LHCN-M2 (cell line): ENCODE measurements at regions not wholly inside any gene's neighbourhood (a gene's known extent, or its start where the extent isn't known, plus 50 kb on each side); places are given as distances from the start of the nearest gene placed in this dataset.
"Not testable (repeated sequence)": the region's sequence is repeated elsewhere in the genome, so short reads cannot be mapped to it uniquely, and the experiment has no call there.

Source experiments
- DNase-seq: peaks from one replicate; pipeline ENCODE4 v3.0.0-alpha.2; 2012; ENCODE audit warnings: low read depth

GRCh38 chr14:106235356-106236159 is 709.2 kb downstream of the TMEM121 start:
- DNase-seq, result no peak

- DNase-seq, result no peak
Observed at GRCh38 chr14:106248321-106249192, 722.2 kb downstream of the TMEM121 start.

- not testable (repeated sequence) for DNase-seq
Observed at GRCh38 chr14:106253995-106254394, 727.6 kb downstream of the TMEM121 start.

- DNase-seq, result not testable (repeated sequence)
Observed at GRCh38 chr14:106257569-106257994, 731.2 kb downstream of the TMEM121 start.

- no peak for DNase-seq
Observed at GRCh38 chr14:106268013-106268727, 741.8 kb downstream of the TMEM121 start.

- DNase-seq, result no peak
Observed at GRCh38 chr14:106269029-106269428, 742.6 kb downstream of the TMEM121 start.

- DNase-seq, result no peak
Observed at GRCh38 chr14:106269451-106270204, 743.2 kb downstream of the TMEM121 start.

GRCh38 chr14:106270476-106271121 is 744.2 kb downstream of the TMEM121 start:
- not testable (repeated sequence) for DNase-seq

GRCh38 chr14:106276326-106277267 is 750.2 kb downstream of the TMEM121 start:
- DNase-seq, result no peak

GRCh38 chr14:106277503-106277902 is 751.1 kb downstream of the TMEM121 start:
- DNase-seq, result no peak

- no peak for DNase-seq
Observed at GRCh38 chr14:106280876-106281275, 754.5 kb downstream of the TMEM121 start.

- no peak for DNase-seq
Observed at GRCh38 chr14:106286697-106287290, 760.4 kb downstream of the TMEM121 start.

- no peak for DNase-seq
Observed at GRCh38 chr14:106287506-106287905, 761.1 kb downstream of the TMEM121 start.

GRCh38 chr14:106291626-106292025 is 765.2 kb downstream of the TMEM121 start:
- DNase-seq, result no peak

GRCh38 chr14:106294324-106294723 is 767.9 kb downstream of the TMEM121 start:
- DNase-seq, result no peak

GRCh38 chr14:106300951-106301510 is 774.6 kb downstream of the TMEM121 start:
- not testable (repeated sequence) for DNase-seq

GRCh38 chr14:106301609-106302008 is 775.2 kb downstream of the TMEM121 start:
- DNase-seq, result not testable (repeated sequence)

- no peak for DNase-seq
Observed at GRCh38 chr14:106302661-106303060, 776.3 kb downstream of the TMEM121 start.

- DNase-seq, result no peak
Observed at GRCh38 chr14:106304271-106304670, 777.9 kb downstream of the TMEM121 start.
